Hepatocyte (in vitro differentiated cells): ENCODE measurements at regions not wholly inside any gene's neighbourhood (a gene's known extent, or its start where the extent isn't known, plus 50 kb on each side); places are given as distances from the start of the nearest gene placed in this dataset.

Source experiments
- EZH2 ChIP-seq: fragments of 200-600 bp; sonication (generic); IDR thresholded peaks from 2 replicates; pipeline ENCODE4 v1.6.1; 2016; ENCODE audit warnings: antibody characterized with exemption, mild to moderate bottlenecking, borderline replicate concordance
- EZH2phosphoT487 ChIP-seq: fragments of 200-600 bp; sonication (generic); IDR thresholded peaks from one replicate; pipeline ENCODE4 v1.6.1; 2018; ENCODE audit warnings: antibody characterized with exemption, mild to moderate bottlenecking, low read depth, moderate library complexity; ENCODE audit not compliant: unreplicated experiment, severe bottlenecking
- TF ChIP-seq, protein P1 (sequence below): fragments of 200-600 bp; sonication (generic); IDR thresholded peaks from 2 replicates; pipeline ENCODE4 v1.5.1; 2016; ENCODE audit warnings: antibody characterized with exemption, mild to moderate bottlenecking; ENCODE audit not compliant: poor library complexity

DNA sequence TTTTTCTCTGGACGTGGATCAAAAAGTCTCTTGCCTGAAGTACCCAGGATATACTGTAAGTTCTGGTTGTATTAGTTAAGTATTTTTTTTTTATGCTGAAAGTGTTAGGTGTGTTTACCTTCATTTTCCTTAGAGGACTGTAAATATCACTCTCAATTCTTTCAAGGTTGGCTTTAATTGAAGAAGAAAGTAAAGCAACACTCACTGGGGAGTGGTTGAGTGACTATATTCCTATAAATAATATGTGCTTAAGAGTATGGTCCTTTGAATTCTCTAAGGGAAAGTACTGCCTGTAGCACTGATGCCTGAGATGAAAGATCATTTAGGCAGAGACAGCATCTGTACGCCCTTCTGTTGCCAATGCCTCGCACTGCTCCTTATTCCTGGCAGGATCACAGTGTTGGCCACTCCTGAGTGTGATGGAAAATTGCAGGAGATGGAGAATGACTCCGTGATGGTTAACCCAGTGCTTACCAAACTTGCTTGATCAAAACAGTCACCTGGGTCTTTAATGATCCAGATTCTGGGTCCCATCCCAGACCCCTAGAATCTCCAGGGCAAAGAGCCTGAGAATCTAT is 182.0 kb upstream of the MPDZ start:
- TF ChIP-seq EZH2phosphoT487 (no peak), EZH2 (no peak)
- TF ChIP-seq, protein P1, sequence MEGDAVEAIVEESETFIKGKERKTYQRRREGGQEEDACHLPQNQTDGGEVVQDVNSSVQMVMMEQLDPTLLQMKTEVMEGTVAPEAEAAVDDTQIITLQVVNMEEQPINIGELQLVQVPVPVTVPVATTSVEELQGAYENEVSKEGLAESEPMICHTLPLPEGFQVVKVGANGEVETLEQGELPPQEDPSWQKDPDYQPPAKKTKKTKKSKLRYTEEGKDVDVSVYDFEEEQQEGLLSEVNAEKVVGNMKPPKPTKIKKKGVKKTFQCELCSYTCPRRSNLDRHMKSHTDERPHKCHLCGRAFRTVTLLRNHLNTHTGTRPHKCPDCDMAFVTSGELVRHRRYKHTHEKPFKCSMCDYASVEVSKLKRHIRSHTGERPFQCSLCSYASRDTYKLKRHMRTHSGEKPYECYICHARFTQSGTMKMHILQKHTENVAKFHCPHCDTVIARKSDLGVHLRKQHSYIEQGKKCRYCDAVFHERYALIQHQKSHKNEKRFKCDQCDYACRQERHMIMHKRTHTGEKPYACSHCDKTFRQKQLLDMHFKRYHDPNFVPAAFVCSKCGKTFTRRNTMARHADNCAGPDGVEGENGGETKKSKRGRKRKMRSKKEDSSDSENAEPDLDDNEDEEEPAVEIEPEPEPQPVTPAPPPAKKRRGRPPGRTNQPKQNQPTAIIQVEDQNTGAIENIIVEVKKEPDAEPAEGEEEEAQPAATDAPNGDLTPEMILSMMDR = no peak
